ENCODE measurements at regions not wholly inside any gene's neighbourhood (a gene's known extent, or its start where the extent isn't known, plus 50 kb on each side); places are given as distances from the start of the nearest gene placed in this dataset.

DNA sequence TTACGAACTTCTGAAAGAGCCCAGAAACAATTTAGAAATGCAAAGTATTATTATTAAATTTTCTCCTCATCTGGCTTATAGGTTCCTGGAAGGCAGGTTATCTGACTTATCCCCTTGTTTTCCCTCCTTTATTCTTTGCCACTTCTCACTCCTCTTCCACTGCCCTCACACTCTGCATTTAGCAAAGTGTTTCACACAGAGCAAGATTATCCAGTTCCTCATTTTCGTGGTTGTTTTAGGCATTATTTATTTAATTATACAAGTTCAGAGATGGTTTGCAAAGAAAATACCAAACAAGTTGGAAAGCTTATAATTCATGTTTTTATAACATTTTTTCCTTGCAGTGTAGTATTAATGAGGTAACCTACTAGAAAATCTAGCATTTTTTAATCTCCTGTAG, 544.9 kb downstream of the NSUN3 start:
- no peak overlapping the region for H3K4me2 ChIP-seq (ENCODE audit: control insufficient read depth, extremely low read depth, insufficient read depth, low read depth, low read length)
- H3K27ac ChIP-seq (ENCODE audit: control insufficient read depth, insufficient read depth, low read length) = no peak overlapping the region
- H3K9me3 ChIP-seq (ENCODE audit: control insufficient read depth, low read depth, low read length) = no peaks in the 10 kb centered on the region
- DNase-seq (ENCODE audit: low read depth, low spot score) (no peak), FAIRE-seq (no peak)
- no peaks in the 10 kb centered on the region for H3K9me1 ChIP-seq (ENCODE audit: control insufficient read depth, extremely low read depth, insufficient read depth, low read length)
- no peaks in the 10 kb centered on the region for H3K4me1 ChIP-seq (ENCODE audit: control insufficient read depth, extremely low read depth, insufficient read depth, low read length)
- no peak overlapping the region for H3K4me3 ChIP-seq (ENCODE audit: control insufficient read depth in 2 of 3, extremely low read depth in 1 of 3, insufficient read depth in 2 of 3, low read depth in 1 of 3, low read length in 3 of 3)
- TF ChIP-seq, protein P1, sequence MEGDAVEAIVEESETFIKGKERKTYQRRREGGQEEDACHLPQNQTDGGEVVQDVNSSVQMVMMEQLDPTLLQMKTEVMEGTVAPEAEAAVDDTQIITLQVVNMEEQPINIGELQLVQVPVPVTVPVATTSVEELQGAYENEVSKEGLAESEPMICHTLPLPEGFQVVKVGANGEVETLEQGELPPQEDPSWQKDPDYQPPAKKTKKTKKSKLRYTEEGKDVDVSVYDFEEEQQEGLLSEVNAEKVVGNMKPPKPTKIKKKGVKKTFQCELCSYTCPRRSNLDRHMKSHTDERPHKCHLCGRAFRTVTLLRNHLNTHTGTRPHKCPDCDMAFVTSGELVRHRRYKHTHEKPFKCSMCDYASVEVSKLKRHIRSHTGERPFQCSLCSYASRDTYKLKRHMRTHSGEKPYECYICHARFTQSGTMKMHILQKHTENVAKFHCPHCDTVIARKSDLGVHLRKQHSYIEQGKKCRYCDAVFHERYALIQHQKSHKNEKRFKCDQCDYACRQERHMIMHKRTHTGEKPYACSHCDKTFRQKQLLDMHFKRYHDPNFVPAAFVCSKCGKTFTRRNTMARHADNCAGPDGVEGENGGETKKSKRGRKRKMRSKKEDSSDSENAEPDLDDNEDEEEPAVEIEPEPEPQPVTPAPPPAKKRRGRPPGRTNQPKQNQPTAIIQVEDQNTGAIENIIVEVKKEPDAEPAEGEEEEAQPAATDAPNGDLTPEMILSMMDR (optimal IDR thresholded peaks at IDR 0.05 in 1 of 3, IDR thresholded peaks at IDR 0.05 in 1 of 3, conservative IDR thresholded peaks at IDR 0.05 in 1 of 3; ENCODE audit: extremely low read depth in 1 of 3, insufficient read depth in 2 of 3, low read length in 3 of 3) = no peak
- TF ChIP-seq EZH2 (IDR thresholded peaks at IDR 0.05; ENCODE audit: low read length) = no peak
- no peaks in the 10 kb centered on the region for H3K36me3 ChIP-seq (ENCODE audit: control insufficient read depth in 2 of 2, extremely low read depth in 1 of 2, insufficient read depth in 2 of 2, low read length in 2 of 2)
- H3K79me2 ChIP-seq (ENCODE audit: control insufficient read depth, insufficient read depth, low read length) = no peaks in the 10 kb centered on the region
- H4K20me1 ChIP-seq (ENCODE audit: control insufficient read depth, extremely low read depth, insufficient read depth, low read length) = no peaks in the 10 kb centered on the region
- no peak overlapping the region for H3K9ac ChIP-seq (ENCODE audit: control insufficient read depth, extremely low read depth, insufficient read depth, low read length)
- H2AFZ ChIP-seq (ENCODE audit: control insufficient read depth, low read length) = no peak overlapping the region
- no peaks in the 10 kb centered on the region for H3K27me3 ChIP-seq (ENCODE audit: control insufficient read depth, extremely low read depth, insufficient read depth, low read length)
- dilution Hi-C loops (cut with MboI; ENCODE audit: extremely low pct_ligation_motif_present, low sequenced_read_pairs) = no loop called here

DNA sequence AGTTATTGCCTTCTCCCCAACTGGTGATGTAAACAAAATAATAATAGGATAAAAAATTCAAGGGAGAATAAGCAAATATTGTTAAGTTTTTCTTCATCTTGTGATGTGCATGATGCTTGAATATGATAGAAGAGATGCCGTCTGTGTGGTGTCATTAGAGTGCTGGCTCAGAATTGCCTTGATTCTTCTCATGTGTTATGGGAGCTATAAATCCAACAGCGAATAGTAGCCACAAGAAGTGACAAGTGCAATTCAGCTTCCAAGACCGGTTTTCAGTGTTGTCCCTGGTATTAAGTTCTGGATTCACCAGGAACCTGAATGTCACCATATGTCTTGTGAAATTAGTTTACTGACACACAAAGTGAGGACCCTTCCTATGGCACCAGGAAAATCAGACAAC, 547.0 kb downstream of the NSUN3 start:
- no peak for TF ChIP-seq EZH2 (IDR thresholded peaks at IDR 0.05; ENCODE audit: low read length)
- TF ChIP-seq, protein P1 (optimal IDR thresholded peaks at IDR 0.05 in 1 of 3, IDR thresholded peaks at IDR 0.05 in 1 of 3, conservative IDR thresholded peaks at IDR 0.05 in 1 of 3; ENCODE audit: extremely low read depth in 1 of 3, insufficient read depth in 2 of 3, low read length in 3 of 3) = no peak
- Histone ChIP-seq H3K4me2 (ENCODE audit: control insufficient read depth, extremely low read depth, insufficient read depth, low read depth, low read length) (no peak overlapping the region), H3K79me2 (ENCODE audit: control insufficient read depth, insufficient read depth, low read length) (no peaks in the 10 kb centered on the region), H3K27me3 (ENCODE audit: control insufficient read depth, extremely low read depth, insufficient read depth, low read length) (no peaks in the 10 kb centered on the region), H4K20me1 (ENCODE audit: control insufficient read depth, extremely low read depth, insufficient read depth, low read length) (no peaks in the 10 kb centered on the region), H3K4me3 (ENCODE audit: control insufficient read depth in 2 of 3, extremely low read depth in 1 of 3, insufficient read depth in 2 of 3, low read depth in 1 of 3, low read length in 3 of 3) (no peak overlapping the region), H3K9ac (ENCODE audit: control insufficient read depth, extremely low read depth, insufficient read depth, low read length) (no peak overlapping the region), H3K9me1 (ENCODE audit: control insufficient read depth, extremely low read depth, insufficient read depth, low read length) (no peaks in the 10 kb centered on the region), H3K36me3 (ENCODE audit: control insufficient read depth in 2 of 2, extremely low read depth in 1 of 2, insufficient read depth in 2 of 2, low read length in 2 of 2) (no peaks in the 10 kb centered on the region), H3K9me3 (ENCODE audit: control insufficient read depth, low read depth, low read length) (no peaks in the 10 kb centered on the region), H3K27ac (ENCODE audit: control insufficient read depth, insufficient read depth, low read length) (no peak overlapping the region), H2AFZ (ENCODE audit: control insufficient read depth, low read length) (no peak overlapping the region), H3K4me1 (ENCODE audit: control insufficient read depth, extremely low read depth, insufficient read depth, low read length) (no peaks in the 10 kb centered on the region)
- FAIRE-seq (no peak), DNase-seq (ENCODE audit: low read depth, low spot score) (no peak)
- dilution Hi-C loops (cut with MboI; ENCODE audit: extremely low pct_ligation_motif_present, low sequenced_read_pairs) = no loop called here

Measured in keratinocyte (primary cell).